Choroid plexus epithelial cell (primary cell): ENCODE measurements at regions not wholly inside any gene's neighbourhood (a gene's known extent, or its start where the extent isn't known, plus 50 kb on each side); places are given as distances from the start of the nearest gene placed in this dataset.

ENCODE experiments used
- DNase-seq: peaks from one replicate; pipeline ENCODE4 v3.0.0-alpha.2; 2010; ENCODE audit warnings: low read depth
- H3K4me3 ChIP-seq: 2 replicates; pipeline ENCODE4 v1.5.1; 2011; ENCODE audit warnings: low read depth, mild to moderate bottlenecking, control low read depth, low read length, moderate library complexity
- TF ChIP-seq, protein P1 (sequence below): conservative IDR thresholded peaks from 2 replicates; pipeline ENCODE4 v1.5.1; 2011; ENCODE audit warnings: low read depth, mild to moderate bottlenecking, control low read depth, inconsistent platforms, low read length, moderate library complexity

DNA sequence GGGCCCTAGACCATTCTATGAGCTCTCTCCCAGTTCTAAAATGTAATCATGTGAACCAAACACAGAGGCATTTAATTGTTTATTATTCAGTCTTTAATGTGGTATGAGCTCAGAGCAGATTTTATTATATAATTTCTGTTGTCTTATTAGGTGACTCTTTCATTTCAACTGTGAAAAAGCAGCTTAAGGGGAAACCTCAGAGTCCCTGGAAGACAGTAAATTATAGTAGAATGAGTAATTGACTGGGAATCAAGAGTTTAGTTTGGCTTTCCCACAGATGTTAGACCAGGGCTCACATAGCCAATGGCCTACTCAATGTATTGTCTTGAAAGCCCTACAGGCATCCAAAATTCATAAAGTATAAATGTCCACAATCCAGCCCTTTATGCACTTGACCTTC is 390.4 kb upstream of the SLC35B3 start:
- no peak overlapping the region for H3K4me3 ChIP-seq
- no peak for DNase-seq
- TF ChIP-seq, protein P1, sequence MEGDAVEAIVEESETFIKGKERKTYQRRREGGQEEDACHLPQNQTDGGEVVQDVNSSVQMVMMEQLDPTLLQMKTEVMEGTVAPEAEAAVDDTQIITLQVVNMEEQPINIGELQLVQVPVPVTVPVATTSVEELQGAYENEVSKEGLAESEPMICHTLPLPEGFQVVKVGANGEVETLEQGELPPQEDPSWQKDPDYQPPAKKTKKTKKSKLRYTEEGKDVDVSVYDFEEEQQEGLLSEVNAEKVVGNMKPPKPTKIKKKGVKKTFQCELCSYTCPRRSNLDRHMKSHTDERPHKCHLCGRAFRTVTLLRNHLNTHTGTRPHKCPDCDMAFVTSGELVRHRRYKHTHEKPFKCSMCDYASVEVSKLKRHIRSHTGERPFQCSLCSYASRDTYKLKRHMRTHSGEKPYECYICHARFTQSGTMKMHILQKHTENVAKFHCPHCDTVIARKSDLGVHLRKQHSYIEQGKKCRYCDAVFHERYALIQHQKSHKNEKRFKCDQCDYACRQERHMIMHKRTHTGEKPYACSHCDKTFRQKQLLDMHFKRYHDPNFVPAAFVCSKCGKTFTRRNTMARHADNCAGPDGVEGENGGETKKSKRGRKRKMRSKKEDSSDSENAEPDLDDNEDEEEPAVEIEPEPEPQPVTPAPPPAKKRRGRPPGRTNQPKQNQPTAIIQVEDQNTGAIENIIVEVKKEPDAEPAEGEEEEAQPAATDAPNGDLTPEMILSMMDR, result no peak

DNA sequence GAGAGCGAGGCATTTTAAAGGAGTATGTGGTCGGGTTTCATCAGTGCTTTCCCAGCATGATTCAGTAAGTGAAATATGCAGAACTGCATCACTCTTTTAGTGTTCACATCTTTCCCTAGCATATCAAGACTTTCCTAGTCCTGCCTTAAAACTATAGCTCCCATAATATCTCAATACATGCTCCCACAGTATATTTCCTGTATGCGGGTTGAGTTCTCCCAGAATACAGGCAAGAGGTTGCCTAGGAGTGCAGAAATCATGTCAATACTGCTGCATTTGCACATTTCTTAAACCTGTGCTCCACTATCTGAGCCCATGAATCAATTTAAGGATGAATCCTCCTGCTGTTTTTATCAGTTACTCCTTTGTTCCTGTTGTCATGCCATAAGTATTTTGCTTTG is 386.6 kb upstream of the SLC35B3 start:
- TF ChIP-seq, protein P1, result no peak
- DNase-seq, result no peak

DNA sequence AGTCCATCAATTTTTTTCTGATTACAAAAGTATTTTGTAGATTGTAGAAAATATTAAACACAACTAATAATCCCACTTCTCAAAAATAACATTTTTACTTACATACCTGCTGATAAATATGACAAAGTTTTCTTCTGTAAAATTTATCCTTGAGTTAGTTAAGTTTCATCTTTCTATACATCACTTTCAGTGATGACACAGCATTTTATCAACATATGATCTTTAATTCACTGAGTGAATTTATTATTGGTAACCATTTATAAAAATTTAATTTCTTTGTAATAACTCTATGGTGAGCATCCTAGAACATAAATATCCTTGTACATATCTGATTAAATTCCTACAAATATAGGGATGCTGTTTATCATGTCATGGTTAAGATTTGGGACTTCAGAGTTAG is 385.0 kb upstream of the SLC35B3 start:
- TF ChIP-seq, protein P1, result no peak
- no peak for DNase-seq
- no peak overlapping the region for H3K4me3 ChIP-seq

More for the DNA sequence above, 386.6 kb upstream of the SLC35B3 start:
- H3K4me3 ChIP-seq, result no peak overlapping the region

DNA sequence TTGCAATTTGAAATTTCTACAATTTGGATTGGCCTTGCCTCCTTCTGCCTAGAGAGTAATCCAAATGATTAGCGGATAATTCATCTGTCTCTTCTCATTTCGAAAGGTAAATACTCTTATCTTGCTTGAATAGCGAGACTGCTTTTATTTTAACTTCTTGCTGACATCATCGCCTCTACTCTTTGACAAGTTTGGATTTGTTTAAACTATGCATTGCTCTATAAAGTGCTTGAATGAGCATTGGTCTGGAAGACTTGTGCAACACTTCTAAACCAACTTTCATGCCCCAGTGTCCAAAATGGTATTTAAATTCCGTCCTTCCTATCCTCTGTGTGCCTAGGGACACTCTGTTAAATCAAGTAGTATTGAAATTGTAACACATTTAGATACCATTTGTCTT is 384.1 kb upstream of the SLC35B3 start:
- H3K4me3 ChIP-seq, result no peak overlapping the region
- TF ChIP-seq, protein P1, result no peak
- DNase-seq, result no peak

DNA sequence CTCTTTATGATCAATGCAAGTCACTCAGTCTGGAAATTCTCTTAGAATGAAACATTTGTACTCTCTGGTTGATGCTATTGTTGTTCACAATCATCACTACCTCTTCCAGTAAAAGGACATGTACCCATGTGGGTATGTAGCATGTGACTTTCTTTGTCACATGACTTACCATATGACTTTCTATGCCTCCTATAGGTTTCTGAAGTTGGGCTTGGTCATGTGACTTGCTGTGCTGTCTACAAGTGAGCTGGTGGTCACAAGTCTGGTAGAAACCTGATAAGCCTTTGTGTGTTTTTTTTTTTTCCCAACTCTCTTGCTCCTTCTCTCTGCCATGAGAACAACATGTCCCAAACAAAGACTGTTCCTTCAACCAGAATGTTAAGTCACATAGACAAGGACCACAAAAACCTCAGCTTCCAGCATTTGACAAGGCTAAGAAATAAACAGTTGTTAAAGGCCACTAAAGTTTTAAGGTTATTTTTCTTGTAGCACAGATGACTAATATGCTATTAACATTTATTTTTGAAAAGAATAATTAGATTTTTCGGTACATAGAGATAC is 379.2 kb upstream of the SLC35B3 start:
- no peak for DNase-seq
- no peak overlapping the region for H3K4me3 ChIP-seq
- TF ChIP-seq, protein P1, result no peak

DNA sequence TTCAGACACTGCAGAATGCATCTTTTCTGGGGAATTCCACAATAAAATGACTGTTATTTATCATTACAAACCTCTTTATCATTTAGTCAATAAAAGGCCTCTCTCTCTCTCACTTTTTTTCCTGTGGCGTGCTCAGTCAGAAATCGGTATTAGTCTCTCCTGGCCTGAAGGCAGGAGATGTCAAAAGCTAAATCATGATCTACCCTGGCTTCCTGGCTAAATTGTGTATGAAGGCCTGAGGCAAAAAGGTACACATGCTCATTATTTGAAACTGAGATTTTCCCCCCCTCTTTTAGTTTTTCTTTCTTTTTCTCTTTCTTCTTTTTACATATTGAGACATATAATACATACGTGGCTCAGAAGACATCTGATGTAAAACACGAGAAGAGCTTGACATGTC is 375.0 kb upstream of the SLC35B3 start:
- no peak for DNase-seq
- no peak overlapping the region for H3K4me3 ChIP-seq
- TF ChIP-seq, protein P1, result no peak

DNA sequence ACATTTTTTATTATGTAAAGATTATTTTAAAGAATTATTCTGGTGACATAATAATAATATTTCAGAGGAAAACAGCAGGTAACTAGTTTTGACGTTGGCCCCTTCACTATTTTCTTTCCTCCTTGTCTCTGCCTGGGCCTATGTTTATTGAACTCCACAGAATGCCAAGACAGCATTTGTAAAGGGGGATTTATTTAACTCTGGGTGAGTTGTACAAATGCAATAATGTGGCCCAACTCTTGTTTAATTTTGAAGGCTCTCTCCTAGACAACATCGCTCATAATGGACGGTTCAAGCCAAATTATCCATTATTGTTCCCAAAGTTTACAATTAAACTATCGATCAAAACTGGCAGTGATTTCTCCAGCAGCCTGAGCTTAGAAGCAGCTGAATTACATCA is 374.3 kb upstream of the SLC35B3 start:
- no peak overlapping the region for H3K4me3 ChIP-seq
- no peak for DNase-seq
- TF ChIP-seq, protein P1, result no peak
